ENCODE measurements at regions not wholly inside any gene's neighbourhood (a gene's known extent, or its start where the extent isn't known, plus 50 kb on each side); places are given as distances from the start of the nearest gene placed in this dataset.

DNA sequence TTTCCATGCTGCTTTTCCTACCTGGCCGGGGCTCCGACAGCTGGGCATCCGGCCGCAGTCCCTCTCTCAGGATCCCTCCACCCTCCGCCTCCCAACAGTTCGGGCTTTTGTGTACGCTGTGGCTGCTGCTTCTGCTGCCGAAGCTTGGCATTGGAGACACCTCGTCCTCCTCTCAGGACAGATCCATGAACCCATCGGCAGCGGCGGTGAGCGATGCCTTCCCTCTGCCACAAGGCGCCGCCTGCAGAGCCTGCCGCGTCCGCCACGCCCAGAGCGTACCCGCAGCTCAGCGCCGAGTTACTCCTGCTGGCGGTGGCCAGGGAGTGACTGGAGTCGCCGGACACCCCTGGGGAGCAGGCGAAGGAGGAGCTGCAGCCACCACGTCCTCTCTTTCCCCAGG is 2032.8 kb downstream of the TP53TG3F start:
- POLR2A ChIA-PET, result no interaction called here
- TF ChIP-seq, protein P1, sequence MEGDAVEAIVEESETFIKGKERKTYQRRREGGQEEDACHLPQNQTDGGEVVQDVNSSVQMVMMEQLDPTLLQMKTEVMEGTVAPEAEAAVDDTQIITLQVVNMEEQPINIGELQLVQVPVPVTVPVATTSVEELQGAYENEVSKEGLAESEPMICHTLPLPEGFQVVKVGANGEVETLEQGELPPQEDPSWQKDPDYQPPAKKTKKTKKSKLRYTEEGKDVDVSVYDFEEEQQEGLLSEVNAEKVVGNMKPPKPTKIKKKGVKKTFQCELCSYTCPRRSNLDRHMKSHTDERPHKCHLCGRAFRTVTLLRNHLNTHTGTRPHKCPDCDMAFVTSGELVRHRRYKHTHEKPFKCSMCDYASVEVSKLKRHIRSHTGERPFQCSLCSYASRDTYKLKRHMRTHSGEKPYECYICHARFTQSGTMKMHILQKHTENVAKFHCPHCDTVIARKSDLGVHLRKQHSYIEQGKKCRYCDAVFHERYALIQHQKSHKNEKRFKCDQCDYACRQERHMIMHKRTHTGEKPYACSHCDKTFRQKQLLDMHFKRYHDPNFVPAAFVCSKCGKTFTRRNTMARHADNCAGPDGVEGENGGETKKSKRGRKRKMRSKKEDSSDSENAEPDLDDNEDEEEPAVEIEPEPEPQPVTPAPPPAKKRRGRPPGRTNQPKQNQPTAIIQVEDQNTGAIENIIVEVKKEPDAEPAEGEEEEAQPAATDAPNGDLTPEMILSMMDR (IDR thresholded peaks at IDR 0.05; ENCODE audit: control extremely low read depth, extremely low read depth, low read depth, missing control alignments), result no peak

DNA sequence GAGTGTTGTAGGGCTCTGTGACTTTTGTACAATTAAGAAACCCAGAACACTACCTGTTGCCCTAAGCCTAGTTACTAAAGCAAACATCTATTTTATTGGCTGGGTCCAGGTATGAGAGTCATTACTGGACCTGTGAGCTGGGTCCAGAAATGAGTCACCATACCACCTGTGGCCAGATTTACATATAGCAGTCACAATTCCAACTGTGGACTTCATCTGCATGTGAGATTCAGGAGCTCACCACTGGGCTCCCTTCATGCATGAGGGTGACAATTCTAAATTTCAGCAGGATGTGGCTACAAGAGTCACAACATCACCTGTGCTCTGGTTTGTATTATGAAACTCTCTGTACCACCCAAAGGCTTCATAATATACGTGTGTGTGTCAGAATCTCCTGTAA is 2038.0 kb downstream of the TP53TG3F start:
- ChIA-PET POLR2A (no interaction called here), CTCF (interaction anchor here (1.3 kb wide), 1 partner anchor 29 kb away, joined by 3 read pairs; no protein-coding TSS in a partner anchor)
- DNase-seq (ENCODE audit: extremely low spot score), result no peak
- TF ChIP-seq, protein P1 (IDR thresholded peaks at IDR 0.05; ENCODE audit: control extremely low read depth, extremely low read depth, low read depth, missing control alignments), result no peak

More for the DNA sequence above, 2032.8 kb downstream of the TP53TG3F start:
- CTCF ChIA-PET, result no interaction called here
- DNase-seq (ENCODE audit: extremely low spot score), result no peak

DNA sequence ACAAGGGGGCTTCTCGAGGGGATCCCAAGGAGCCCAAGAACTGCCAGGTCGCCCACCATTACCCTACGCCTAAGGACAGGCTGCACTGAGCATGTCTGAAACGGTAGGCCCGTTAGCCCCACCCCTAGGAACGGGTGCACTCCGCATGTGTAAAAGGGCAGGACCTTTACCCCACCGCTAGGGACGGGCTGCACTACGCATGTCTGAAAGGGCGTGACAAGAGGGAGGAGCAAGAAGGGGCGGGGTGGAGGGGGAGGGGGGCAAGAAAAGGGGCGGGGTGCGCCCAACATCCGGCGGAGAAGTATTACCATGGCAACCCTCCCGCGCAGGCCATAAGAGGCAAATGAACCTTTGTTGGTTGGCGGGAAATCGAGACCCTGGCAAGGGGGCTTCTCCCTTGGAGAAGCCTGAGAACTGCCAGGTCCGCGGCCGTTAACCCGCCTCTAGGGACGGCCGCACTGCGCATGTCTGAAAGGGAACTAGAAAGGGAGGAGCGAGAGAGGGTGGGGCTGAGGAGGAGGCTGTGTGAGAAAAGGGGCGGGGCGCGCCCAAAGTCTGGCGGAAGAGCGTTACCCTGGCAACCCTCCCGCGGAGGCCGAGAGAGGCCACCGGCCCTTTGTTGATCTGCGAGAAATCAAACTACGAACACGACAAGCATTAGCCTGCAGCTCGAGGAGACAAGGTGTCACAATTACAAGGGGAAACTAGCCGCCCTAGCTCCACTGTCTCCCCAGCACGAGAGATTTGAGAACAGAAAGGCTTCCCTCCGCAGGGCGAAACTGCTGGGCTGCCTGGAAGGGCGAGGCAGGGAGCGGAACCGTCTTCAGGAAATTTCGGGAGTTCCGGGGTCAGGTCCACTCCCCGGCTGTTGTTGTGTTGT is 2046.8 kb downstream of the TP53TG3F start:
- POLR2A ChIA-PET, result no interaction called here
- DNase-seq (ENCODE audit: extremely low spot score), result no peak

DNA sequence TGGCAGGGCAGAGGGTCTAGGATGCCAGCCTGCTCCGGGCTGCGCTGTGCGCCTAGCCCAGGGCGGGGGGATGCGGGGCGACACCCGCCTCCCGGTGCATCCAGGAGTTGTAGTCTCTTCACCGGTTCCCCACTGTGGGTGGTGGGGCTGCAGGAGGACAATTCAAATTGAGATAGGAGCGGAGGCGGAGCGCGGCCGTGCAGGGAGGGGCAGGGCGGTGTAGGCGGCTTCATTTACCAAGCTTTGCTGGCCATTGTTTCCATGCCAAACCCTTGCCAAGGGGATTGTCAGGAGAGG is 2047.4 kb downstream of the TP53TG3F start:
- TF ChIP-seq, protein P1 (IDR thresholded peaks at IDR 0.05; ENCODE audit: control extremely low read depth, extremely low read depth, low read depth, missing control alignments), result no peak
- ChIA-PET CTCF (no interaction called here), POLR2A (no interaction called here)
- no peak for DNase-seq (ENCODE audit: extremely low spot score)

More for the DNA sequence above, 2046.8 kb downstream of the TP53TG3F start:
- CTCF ChIA-PET, result no interaction called here
- TF ChIP-seq, protein P1 (IDR thresholded peaks at IDR 0.05; ENCODE audit: control extremely low read depth, extremely low read depth, low read depth, missing control alignments), result no peak

DNA sequence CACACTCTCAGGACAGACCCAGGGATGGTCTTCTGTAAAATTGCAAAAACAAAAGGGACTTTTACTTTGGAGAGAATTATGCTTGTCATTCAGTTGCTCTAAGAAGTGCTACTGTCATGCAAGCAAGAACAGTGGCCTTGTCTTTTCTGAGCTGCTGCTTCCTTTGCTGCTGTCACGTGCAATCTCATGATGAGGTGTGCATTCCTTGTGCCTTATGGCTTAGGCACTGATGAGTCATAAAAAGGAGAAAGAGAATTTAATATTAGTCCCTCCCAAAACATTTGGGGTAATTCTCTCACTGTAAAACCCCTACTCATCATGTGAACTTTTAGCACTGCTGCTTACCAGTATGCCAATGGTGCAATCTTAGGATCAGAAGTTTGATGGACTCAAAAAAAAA is 2051.3 kb downstream of the TP53TG3F start:
- POLR2A ChIA-PET, result no interaction called here
- DNase-seq (ENCODE audit: extremely low spot score), result no peak
- CTCF ChIA-PET, result no interaction called here
- TF ChIP-seq, protein P1 (IDR thresholded peaks at IDR 0.05; ENCODE audit: control extremely low read depth, extremely low read depth, low read depth, missing control alignments), result no peak

DNA sequence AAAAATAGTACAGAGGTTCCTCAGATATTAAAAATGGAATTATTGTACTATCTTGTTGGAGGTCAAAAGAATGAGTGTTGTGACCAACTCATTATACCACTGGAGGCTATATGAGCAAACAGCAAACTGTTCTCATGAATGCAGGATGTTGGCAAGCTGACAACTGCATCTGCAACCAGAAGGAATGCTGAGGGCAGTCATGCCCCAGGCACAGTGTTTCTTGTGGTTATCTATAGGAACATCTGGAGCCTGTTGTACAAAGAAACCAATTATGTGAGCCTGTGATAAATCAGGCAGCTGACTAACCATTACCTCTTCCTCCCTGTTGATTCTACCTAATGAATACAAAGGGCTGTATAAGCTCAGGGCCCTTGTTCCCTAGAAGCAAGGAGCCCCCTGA is 2057.1 kb downstream of the TP53TG3F start:
- POLR2A ChIA-PET, result no interaction called here
- DNase-seq (ENCODE audit: extremely low spot score), result no peak
- TF ChIP-seq, protein P1 (IDR thresholded peaks at IDR 0.05; ENCODE audit: control extremely low read depth, extremely low read depth, low read depth, missing control alignments), result no peak
- CTCF ChIA-PET, result no interaction called here
